Endodermal cell (in vitro differentiated cells): ENCODE measurements at regions not wholly inside any gene's neighbourhood (a gene's known extent, or its start where the extent isn't known, plus 50 kb on each side); places are given as distances from the start of the nearest gene placed in this dataset.

Experiments used
- DNase-seq: peaks from one replicate; pipeline ENCODE4 v3.0.0-alpha.2; 2017
- H3K27ac ChIP-seq: 2 replicates; pipeline ENCODE4 v1.5.1; 2013; ENCODE audit warnings: mild to moderate bottlenecking, low read depth, low read length, moderate library complexity
- H3K27me3 ChIP-seq: 2 replicates; pipeline ENCODE4 v1.6.1; 2013; ENCODE audit warnings: mild to moderate bottlenecking, low read length, moderate library complexity; ENCODE audit not compliant: insufficient read depth, control insufficient read depth, poor library complexity, severe bottlenecking
- H3K36me3 ChIP-seq: 2 replicates; pipeline ENCODE4 v1.7.0; 2013; ENCODE audit warnings: mild to moderate bottlenecking, low read length, moderate library complexity; ENCODE audit not compliant: control insufficient read depth, insufficient read depth
- H3K4me1 ChIP-seq: one replicate; pipeline ENCODE4 v1.7.0; 2013; ENCODE audit warnings: low read length; ENCODE audit not compliant: control insufficient read depth, insufficient read depth
- H3K4me3 ChIP-seq: 2 replicates; pipeline ENCODE4 v1.5.1; 2013; ENCODE audit warnings: mild to moderate bottlenecking, low read length, moderate library complexity
- H3K9ac ChIP-seq: 2 replicates; pipeline ENCODE4 v1.6.1; 2013; ENCODE audit warnings: mild to moderate bottlenecking, low read length, moderate library complexity; ENCODE audit not compliant: poor library complexity, severe bottlenecking; ENCODE audit errors: extremely low read depth
- H3K9me3 ChIP-seq: 2 replicates; pipeline ENCODE4 v1.6.1; 2013; ENCODE audit warnings: mild to moderate bottlenecking, low read length, moderate library complexity; ENCODE audit not compliant: control insufficient read depth
- H3K27ac Mint-ChIP-seq: 2 replicates; pipeline ENCODE4 v1.8.0; 2020; ENCODE audit warnings: mixed read lengths
- H3K27me3 Mint-ChIP-seq: 2 replicates; pipeline ENCODE4 v1.8.0; 2021; ENCODE audit warnings: mild to moderate bottlenecking, mixed read lengths; ENCODE audit not compliant: insufficient read depth
- H3K36me3 Mint-ChIP-seq: 2 replicates; pipeline ENCODE4 v1.8.0; 2020; ENCODE audit warnings: low read depth, mixed read lengths
- H3K4me1 Mint-ChIP-seq: 2 replicates; pipeline ENCODE4 v1.8.0; 2020; ENCODE audit warnings: mixed read lengths
- H3K4me3 Mint-ChIP-seq: 2 replicates; pipeline ENCODE4 v1.8.0; 2020; ENCODE audit warnings: mild to moderate bottlenecking, moderate library complexity, mixed read lengths
- H3K9me3 Mint-ChIP-seq: 2 replicates; pipeline ENCODE4 v1.8.0; 2020; ENCODE audit warnings: mild to moderate bottlenecking, mixed read lengths
- WGBS, 2 experiments: methylation state at CpG; one replicate each; pipeline versions ENCODE4 v1.1.5 to v1.1.7; 2013; ENCODE audit warnings: missing lambda C conversion rate in 2 of 2, mixed read lengths in 1 of 2; ENCODE audit not compliant: insufficient coverage in 1 of 2, insufficient read length in 1 of 2; 5-methylcytosine and 5-hydroxymethylcytosine counted together
- TF ChIP-seq, protein P1 (sequence below): fragments of 200-600 bp; sonication (generic); conservative IDR thresholded peaks from 2 replicates; pipeline ENCODE4 v1.5.0; 2021; ENCODE audit warnings: antibody characterized with exemption, mild to moderate bottlenecking

DNA sequence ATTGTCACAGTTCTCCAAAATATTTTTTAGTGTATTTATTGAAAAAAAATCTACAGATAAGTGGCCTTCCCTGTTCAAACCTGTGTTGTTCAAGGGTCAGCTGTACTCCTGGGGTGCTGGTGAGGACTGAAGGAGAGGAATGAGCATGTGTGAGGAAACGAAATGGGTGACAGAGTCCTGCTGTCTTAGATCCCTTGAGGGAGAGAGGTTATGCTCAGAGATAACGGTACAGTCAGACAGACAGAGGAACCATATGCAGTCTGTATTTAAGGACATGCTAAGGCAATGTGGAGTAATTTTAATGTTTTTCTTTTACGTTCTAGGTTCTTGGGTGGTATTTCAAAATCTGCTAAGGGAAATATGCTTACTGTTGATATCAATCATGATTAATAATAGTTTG is 352.9 kb upstream of the RGS6 start:
- DNase-seq = no peak
- H3K9ac ChIP-seq = no peak overlapping the region
- no peaks in the 10 kb centered on the region for H3K9me3 Mint-ChIP-seq
- peaks cover 12% of the 10 kb centered on the region for H3K4me1 ChIP-seq
- H3K4me3 Mint-ChIP-seq = no peak overlapping the region
- TF ChIP-seq, protein P1, sequence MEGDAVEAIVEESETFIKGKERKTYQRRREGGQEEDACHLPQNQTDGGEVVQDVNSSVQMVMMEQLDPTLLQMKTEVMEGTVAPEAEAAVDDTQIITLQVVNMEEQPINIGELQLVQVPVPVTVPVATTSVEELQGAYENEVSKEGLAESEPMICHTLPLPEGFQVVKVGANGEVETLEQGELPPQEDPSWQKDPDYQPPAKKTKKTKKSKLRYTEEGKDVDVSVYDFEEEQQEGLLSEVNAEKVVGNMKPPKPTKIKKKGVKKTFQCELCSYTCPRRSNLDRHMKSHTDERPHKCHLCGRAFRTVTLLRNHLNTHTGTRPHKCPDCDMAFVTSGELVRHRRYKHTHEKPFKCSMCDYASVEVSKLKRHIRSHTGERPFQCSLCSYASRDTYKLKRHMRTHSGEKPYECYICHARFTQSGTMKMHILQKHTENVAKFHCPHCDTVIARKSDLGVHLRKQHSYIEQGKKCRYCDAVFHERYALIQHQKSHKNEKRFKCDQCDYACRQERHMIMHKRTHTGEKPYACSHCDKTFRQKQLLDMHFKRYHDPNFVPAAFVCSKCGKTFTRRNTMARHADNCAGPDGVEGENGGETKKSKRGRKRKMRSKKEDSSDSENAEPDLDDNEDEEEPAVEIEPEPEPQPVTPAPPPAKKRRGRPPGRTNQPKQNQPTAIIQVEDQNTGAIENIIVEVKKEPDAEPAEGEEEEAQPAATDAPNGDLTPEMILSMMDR = no peak
- H3K27me3 ChIP-seq = no peaks in the 10 kb centered on the region
- no peaks in the 10 kb centered on the region for H3K36me3 Mint-ChIP-seq
- whole genome bisulfite sequencing, 2 experiments = 85 to 95% methylated on average over 2 to 3 of the region's 3 CpGs
- H3K9me3 ChIP-seq = no peaks in the 10 kb centered on the region
- peaks cover 22% of the 10 kb centered on the region for H3K4me1 Mint-ChIP-seq
- H3K27me3 Mint-ChIP-seq = no peaks in the 10 kb centered on the region
- H3K27ac ChIP-seq = no peak overlapping the region
- no peaks in the 10 kb centered on the region for H3K36me3 ChIP-seq
- H3K4me3 ChIP-seq = no peak overlapping the region
- no peak overlapping the region for H3K27ac Mint-ChIP-seq

DNA sequence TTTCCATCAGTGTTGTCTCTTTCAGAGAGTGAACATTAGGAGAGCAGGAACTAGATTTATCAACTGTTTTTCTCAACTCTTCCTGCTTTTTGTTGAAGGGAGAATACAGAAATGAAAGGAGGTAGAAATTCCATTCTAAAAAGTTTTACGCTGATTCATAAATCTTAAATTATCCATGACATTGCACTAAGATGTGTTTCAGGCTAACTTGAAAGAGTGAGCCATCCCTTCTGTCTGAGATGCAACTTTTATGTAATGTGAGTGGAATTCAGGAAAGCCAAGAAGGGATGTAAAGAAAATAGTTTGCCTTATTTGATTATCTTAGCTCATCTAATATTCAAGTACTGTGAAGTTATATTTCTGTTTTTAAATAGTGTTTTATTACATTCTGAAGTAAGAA is 349.5 kb upstream of the RGS6 start:
- Mint-ChIP-seq H3K27ac (no peak overlapping the region), H3K4me1 (peaks cover 17% of the 10 kb centered on the region), H3K36me3 (no peaks in the 10 kb centered on the region), H3K9me3 (no peaks in the 10 kb centered on the region), H3K4me3 (no peak overlapping the region), H3K27me3 (no peaks in the 10 kb centered on the region)
- WGBS, 2 experiments = 89% methylated on average over 1 of the region's 1 CpG; no CpG with 5 or more reads in 1 of the 2 experiments
- Histone ChIP-seq H3K36me3 (peaks cover 4% of the 10 kb centered on the region), H3K9ac (no peak overlapping the region), H3K27ac (no peak overlapping the region), H3K9me3 (no peaks in the 10 kb centered on the region), H3K4me1 (no peaks in the 10 kb centered on the region), H3K27me3 (no peaks in the 10 kb centered on the region), H3K4me3 (no peak overlapping the region)
- DNase-seq = no peak
- TF ChIP-seq, protein P1 = no peak

DNA sequence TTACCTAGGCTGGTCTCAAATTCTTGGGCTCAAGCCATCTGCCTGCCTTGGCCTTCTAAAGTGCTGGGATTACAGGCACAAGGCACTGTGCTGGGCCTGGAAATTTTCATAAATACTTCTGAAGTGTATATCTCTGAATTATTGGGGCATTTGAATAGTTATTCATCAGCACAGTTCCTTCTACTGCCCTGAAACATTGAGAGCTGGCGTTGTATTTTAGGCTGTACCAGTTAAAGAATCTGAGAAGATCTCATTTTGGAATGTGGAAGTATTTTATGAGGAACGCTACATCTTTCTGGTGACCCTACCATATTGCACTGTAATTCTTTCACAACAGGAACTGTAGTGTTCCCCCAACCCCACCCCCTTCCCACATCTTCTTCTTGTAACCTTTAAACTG is 349.0 kb upstream of the RGS6 start:
- Histone ChIP-seq H3K4me1 (no peaks in the 10 kb centered on the region), H3K9ac (no peak overlapping the region), H3K27me3 (no peaks in the 10 kb centered on the region), H3K4me3 (no peak overlapping the region), H3K36me3 (peaks cover 9% of the 10 kb centered on the region), H3K9me3 (no peaks in the 10 kb centered on the region), H3K27ac (no peak overlapping the region)
- peaks cover 2% of the 10 kb centered on the region for H3K36me3 Mint-ChIP-seq
- H3K27me3 Mint-ChIP-seq = no peaks in the 10 kb centered on the region
- 80 to 87% methylated on average over 1 of the region's 2 CpGs for WGBS, 2 experiments
- H3K27ac Mint-ChIP-seq = no peak overlapping the region
- DNase-seq = no peak
- no peak overlapping the region for H3K4me3 Mint-ChIP-seq
- no peaks in the 10 kb centered on the region for H3K9me3 Mint-ChIP-seq
- TF ChIP-seq, protein P1 = no peak
- peaks cover 17% of the 10 kb centered on the region for H3K4me1 Mint-ChIP-seq
